Heart right ventricle (tissue), 16 donors: ENCODE measurements at regions not wholly inside any gene's neighbourhood (a gene's known extent, or its start where the extent isn't known, plus 50 kb on each side); places are given as distances from the start of the nearest gene placed in this dataset.

ENCODE experiments used
- ATAC-seq, 8 donors: fragments of 200-7000 bp; cut with Tn5 transposase; one replicate each; pipeline ENCODE4 v1.9.1; 2020; ENCODE audit warnings: mild to moderate bottlenecking in 8 of 8, moderate library complexity in 8 of 8, moderate number of reproducible peaks in 1 of 8
- DNase-seq, 2 donors: peaks; one replicate each; pipeline ENCODE4 v3.0.0-alpha.2; 2020
- H3K27ac ChIP-seq, 10 donors: fragments of 200-600 bp; sonication (generic) in 2 of 10; one replicate each; pipeline versions ENCODE4 v1.5.0 to v1.8.0; 2020 to 2022; ENCODE audit warnings: mild to moderate bottlenecking in 3 of 10
- H3K27me3 ChIP-seq, 7 donors: fragments of 200-600 bp; one replicate each; pipeline ENCODE4 v1.8.0; 2021 to 2022; ENCODE audit warnings: mild to moderate bottlenecking in 2 of 7
- H3K36me3 ChIP-seq, 9 donors: fragments of 200-600 bp; sonication (generic) in 1 of 9; one replicate each; pipeline versions ENCODE4 v1.5.0 to v1.8.0; 2020 to 2022; ENCODE audit warnings: mild to moderate bottlenecking in 2 of 9
- H3K4me1 ChIP-seq, 9 donors: fragments of 200-600 bp; sonication (generic) in 1 of 9; one replicate each; pipeline versions ENCODE4 v1.5.0 to v1.8.0; 2020 to 2022; ENCODE audit warnings: mild to moderate bottlenecking in 4 of 9
- H3K4me3 ChIP-seq, 10 donors: fragments of 200-600 bp; sonication (generic) in 2 of 10; one replicate each; pipeline versions ENCODE4 v1.5.0 to v1.8.0; 2020 to 2022; ENCODE audit warnings: mild to moderate bottlenecking in 7 of 10, moderate library complexity in 2 of 10
- H3K9me3 ChIP-seq, 11 donors: fragments of 200-600 bp in 10 of 11; sonication (generic) in 2 of 11; one replicate each; pipeline versions ENCODE4 v1.5.0 to v1.8.0; 2013 to 2022; ENCODE audit warnings: mild to moderate bottlenecking in 2 of 11, control low read depth in 1 of 11, moderate library complexity in 1 of 11
- CTCF ChIP-seq, 9 donors: fragments of 200-600 bp; sonication (generic) in 2 of 9; IDR thresholded peaks; one replicate each; pipeline versions ENCODE4 v1.5.0 to v1.8.0; 2021 to 2022; ENCODE audit warnings: antibody characterized with exemption in 9 of 9, mild to moderate bottlenecking in 5 of 9, moderate library complexity in 1 of 9
- WGBS, 2 donors: extraction: QIAGEN DNeasy Blood & Tissue Kit; methylation state at CpG; one replicate each; pipeline ENCODE4 v1.1.7; 2013; ENCODE audit warnings: inconsistent platforms in 1 of 2; 5-methylcytosine and 5-hydroxymethylcytosine counted together
- intact Hi-C, 10 donors: fragments of 100-400 bp; cut with DNase I; formaldehyde crosslinking; loops; one replicate each; pipeline versions ENCODE4 v1.11.1 to v1.14.2; 2022
- donor health status: Arrhythmogenic right ventricular cardiomyopathy.
- donor health status: ischemic (EF 13 %, LVEDD 7.1; RV severe dilation, severe dysfunction).
- donor health status: healthy with polysubstance abuse.
- donor health status: DM: no; HTN: yes; CAD: no.
- donor health status: DM: no; HTN: no; CAD: no.
- donor health status: ischemic (EF 25% LVEDD 6.9; RV normal size, moderate dysfunction).
- donor health status: ischemic (EF 25% LVEDD 5.7; RV mildly dilated, moderate dysfunction).
- donor health status: healthy.
- donor health status: DM: yes; HTN: yes; CAD: no.
- donor health status: Ischemic cardiomyopathy.
- donor health status: ischemic (EF 35%, LVEDD 5.7; RV mildly dilated, moderate dysfunction).
- donor health status: nonischemic (EF 11% LVEDD 7.7; RV severe dilation, severe dysfunction).
- donor health status: DM: yes; HTN: yes; CAD: no.
- donor health status: PGD.
- donor health status: ischemic (EF 29% LVEDD 5.4; RV normal size, mild dysfunction).
- donor health status: nonischemic (EF 23%, LVEDD 6.1; RV moderate dilation, normal function).

GRCh38 chr13:107192289-107192688 lies 624.4 kb upstream of the ARGLU1 start:
- peaks cover 0 to 16% (median 0%) of the 10 kb centered on the region in 11 donors for H3K9me3 ChIP-seq
- ATAC-seq (no peak), DNase-seq (no peak)
- no peaks in the 10 kb centered on the region for H3K36me3 ChIP-seq
- H3K27me3 ChIP-seq = no peaks in the 10 kb centered on the region
- no peak overlapping the region for H3K27ac ChIP-seq
- WGBS, 2 donors = 61 to 63% methylated on average over 7 of the region's 7 CpGs
- no peak for TF ChIP-seq CTCF (IDR thresholded peaks at IDR 0.05)
- intact Hi-C loops = loop anchor here in 1 of 10 donors (10.0 kb wide), 1 partner anchor 47 kb away; no protein-coding TSS in a partner anchor
- no peak overlapping the region for H3K4me3 ChIP-seq
- no peaks in the 10 kb centered on the region for H3K4me1 ChIP-seq

DNA sequence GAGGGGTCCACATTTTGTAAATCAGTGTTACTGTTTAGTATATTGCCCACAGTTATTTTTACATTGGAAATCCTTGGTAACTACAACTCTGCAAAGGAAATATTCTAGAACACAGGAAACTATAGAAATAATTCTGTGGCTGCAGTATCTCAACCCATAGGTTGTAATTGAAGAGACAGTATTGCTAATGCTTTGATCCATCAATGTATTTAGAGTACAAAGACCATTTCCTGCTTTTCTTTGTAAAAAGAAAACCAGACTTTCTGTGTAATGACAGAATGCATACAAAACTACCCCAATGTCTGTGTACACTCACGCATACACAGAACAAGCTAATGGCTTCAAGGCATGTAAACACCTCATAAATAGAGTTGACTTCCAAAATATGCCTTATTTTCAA lies 622.1 kb upstream of the ARGLU1 start:
- Histone ChIP-seq H3K27me3 (no peaks in the 10 kb centered on the region), H3K27ac (no peak overlapping the region), H3K4me1 (no peaks in the 10 kb centered on the region), H3K4me3 (no peak overlapping the region), H3K36me3 (no peaks in the 10 kb centered on the region), H3K9me3 (peaks cover 0 to 8% (median 0%) of the 10 kb centered on the region in 11 donors)
- intact Hi-C loops = loop anchor here in 1 of 10 donors (10.0 kb wide), 1 partner anchor 45 kb away; no protein-coding TSS in a partner anchor
- TF ChIP-seq CTCF (IDR thresholded peaks at IDR 0.05) = no peak
- no peak for ATAC-seq
- WGBS, 2 donors = 93 to 97% methylated on average over 1 of the region's 1 CpG
- no peak for DNase-seq

DNA sequence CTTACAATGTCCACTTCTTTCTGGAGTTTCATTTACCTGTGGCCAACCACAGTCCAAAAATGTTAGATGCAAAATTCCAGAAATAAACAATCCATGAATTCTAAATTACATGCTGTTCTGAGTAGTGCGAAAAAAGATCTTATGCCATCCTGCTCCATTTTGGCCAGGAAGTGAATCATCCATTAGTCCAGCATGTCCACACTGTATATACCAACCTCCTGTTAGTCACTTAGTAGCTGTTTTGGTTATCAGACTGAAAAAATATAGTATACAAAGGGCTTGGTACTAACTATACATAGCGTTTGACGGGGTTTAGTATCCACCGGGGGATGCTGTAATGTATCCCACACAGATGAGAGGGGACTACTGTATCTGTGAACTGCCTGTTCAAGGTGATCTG lies 618.0 kb upstream of the ARGLU1 start:
- Histone ChIP-seq H3K9me3 (peaks cover 0 to 12% (median 0%) of the 10 kb centered on the region in 11 donors), H3K27ac (no peak overlapping the region), H3K4me1 (no peaks in the 10 kb centered on the region), H3K27me3 (no peaks in the 10 kb centered on the region), H3K36me3 (no peaks in the 10 kb centered on the region), H3K4me3 (no peak overlapping the region)
- TF ChIP-seq CTCF (IDR thresholded peaks at IDR 0.05) = no peak
- DNase-seq (no peak), ATAC-seq (no peak)
- intact Hi-C loops = no loop called here
- 75 to 94% methylated on average over 4 of the region's 4 CpGs for WGBS, 2 donors

GRCh38 chr13:107170270-107170931 lies 602.5 kb upstream of the ARGLU1 start:
- H3K27me3 ChIP-seq = no peaks in the 10 kb centered on the region
- no peak for TF ChIP-seq CTCF (IDR thresholded peaks at IDR 0.05)
- DNase-seq (no peak), ATAC-seq (no peak)
- intact Hi-C loops = no loop called here
- no peak overlapping the region for H3K27ac ChIP-seq
- H3K9me3 ChIP-seq = peaks cover 0 to 8% (median 0%) of the 10 kb centered on the region in 11 donors
- no peak overlapping the region for H3K4me3 ChIP-seq
- no peaks in the 10 kb centered on the region for H3K4me1 ChIP-seq
- no peaks in the 10 kb centered on the region for H3K36me3 ChIP-seq
- 87 to 89% methylated on average over 12 of the region's 12 CpGs for WGBS, 2 donors
